CD4-positive, alpha-beta T cell (primary cell): ENCODE measurements at regions not wholly inside any gene's neighbourhood (a gene's known extent, or its start where the extent isn't known, plus 50 kb on each side); places are given as distances from the start of the nearest gene placed in this dataset.

Experiments
- ATAC-seq: fragments of 200-7000 bp; cut with Tn5 transposase; one replicate; pipeline ENCODE4 v1.10.0; 2022; ENCODE audit warnings: mild to moderate bottlenecking; ENCODE audit not compliant: poor library complexity
- CTCF ChIA-PET: fragments of 350-600 bp; sonication (Branson Sonifier 250); formaldehyde crosslinking; loops from one replicate; lab custom pipeline; 2021; ENCODE audit warnings: antibody characterized with exemption, inconsistent platforms; lab: Charles Lee
- POLR2A ChIA-PET: fragments of 350-600 bp; sonication (Branson Sonifier 250); formaldehyde crosslinking; loops from one replicate; lab custom pipeline; 2021; ENCODE audit warnings: antibody characterized with exemption, inconsistent platforms; lab: Charles Lee
- DNase-seq, 14 experiments: peaks; one replicate each; pipeline ENCODE4 v3.0.0-alpha.2; 2013 to 2020; ENCODE audit warnings: mixed read lengths in 2 of 14
- H3K27ac ChIP-seq, 2 donors: one replicate each; pipeline versions ENCODE4 v1.5.1 to v1.7.0; 2013; ENCODE audit warnings: low read length in 2 of 2, low read depth in 1 of 2, mild to moderate bottlenecking in 1 of 2
- H3K27me3 ChIP-seq, 2 experiments: 1 replicate in 1 of 2; 2 replicates in 1 of 2; pipeline versions ENCODE4 v1.6.1 to v1.7.0; 2013; ENCODE audit warnings: low read length in 2 of 2, control low read depth in 1 of 2, mild to moderate bottlenecking in 1 of 2, moderate library complexity in 1 of 2; ENCODE audit not compliant: insufficient read depth in 2 of 2, control insufficient read depth in 1 of 2
- H3K36me3 ChIP-seq: one replicate; pipeline ENCODE4 v1.6.1; 2013; ENCODE audit warnings: low read length, control low read depth; ENCODE audit not compliant: insufficient read depth
- H3K4me1 ChIP-seq: one replicate; pipeline ENCODE4 v1.6.1; 2013; ENCODE audit warnings: low read length, control low read depth; ENCODE audit not compliant: insufficient read depth
- H3K4me3 ChIP-seq: one replicate; pipeline ENCODE4 v1.5.1; 2013; ENCODE audit warnings: mild to moderate bottlenecking, low read length, moderate library complexity
- H3K9me3 ChIP-seq, 2 experiments: 1 replicate in 1 of 2; 2 replicates in 1 of 2; pipeline versions ENCODE4 v1.6.1 to v1.7.0; 2013; ENCODE audit warnings: low read length in 2 of 2, mild to moderate bottlenecking in 2 of 2, control low read depth in 1 of 2, moderate library complexity in 1 of 2; ENCODE audit not compliant: control insufficient read depth in 1 of 2, insufficient read depth in 1 of 2
- H3K27ac Mint-ChIP-seq: one replicate; pipeline ENCODE4 v1.8.0; 2020; ENCODE audit warnings: mixed read lengths
- H3K27me3 Mint-ChIP-seq: one replicate; pipeline ENCODE4 v1.8.0; 2021; ENCODE audit warnings: mixed read lengths
- H3K36me3 Mint-ChIP-seq: one replicate; pipeline ENCODE4 v1.8.0; 2021; ENCODE audit warnings: low read depth, mixed read lengths
- H3K4me1 Mint-ChIP-seq: one replicate; pipeline ENCODE4 v1.8.0; 2021; ENCODE audit warnings: low read depth, mixed read lengths
- H3K4me3 Mint-ChIP-seq: one replicate; pipeline ENCODE4 v1.8.0; 2020; ENCODE audit warnings: mild to moderate bottlenecking, mixed read lengths
- H3K9me3 Mint-ChIP-seq: one replicate; pipeline ENCODE4 v1.8.0; 2020; ENCODE audit warnings: mixed read lengths
- CTCF ChIP-seq: fragments of 200-600 bp; IDR thresholded peaks from one replicate; pipeline ENCODE4 v1.8.0; 2022; ENCODE audit warnings: antibody characterized with exemption, mild to moderate bottlenecking
- intact Hi-C, 2 experiments: fragments of 100-400 bp; cut with DNase I in 1 of 2; cut with micrococcal nuclease in 1 of 2; formaldehyde crosslinking; loops; one replicate each; pipeline versions ENCODE4 v1.15.1 to v1.9.0; 2023 to 2025; cut with DNase I, micrococcal nuclease

DNA sequence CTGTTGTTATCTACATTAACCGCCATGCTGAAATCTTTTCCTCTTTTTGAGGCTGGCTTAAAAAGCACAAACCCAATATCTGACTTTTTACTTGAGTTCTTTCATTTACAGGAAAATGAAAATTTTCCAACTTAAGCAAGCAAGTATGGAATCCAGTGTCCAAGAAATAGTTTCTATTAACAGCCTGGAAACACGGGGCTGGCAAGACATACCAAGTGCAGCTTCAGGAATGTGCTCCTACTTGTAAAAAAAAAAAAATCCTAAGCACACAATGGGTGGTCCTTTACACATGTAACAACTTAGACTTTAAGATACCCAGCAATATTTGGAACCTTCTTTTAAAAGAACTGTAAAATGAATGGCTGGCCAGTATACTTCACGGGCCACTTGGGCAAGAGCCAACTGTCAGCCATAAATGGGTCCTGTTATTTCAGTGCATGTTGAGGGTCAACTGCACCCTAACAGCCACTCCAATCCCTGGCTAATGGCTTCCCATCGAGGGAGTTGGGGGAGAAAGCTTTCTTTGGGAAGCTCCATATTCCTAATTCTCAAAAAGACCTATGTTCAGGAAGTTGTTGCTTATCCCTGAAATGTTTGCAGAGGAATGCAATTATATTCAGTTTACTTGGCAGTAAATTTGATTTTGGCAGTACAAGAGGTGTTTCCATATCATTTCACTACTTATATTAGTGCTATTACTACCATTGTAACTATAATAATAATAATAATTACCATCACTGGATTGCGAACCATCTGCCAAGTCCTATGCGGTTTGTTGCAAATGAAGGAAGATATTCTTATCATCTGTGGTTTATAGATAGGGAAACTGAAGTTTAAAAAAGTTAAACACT is 236.4 kb upstream of the TMEM72 start:
- H3K4me3 ChIP-seq: no peak overlapping the region
- H3K9me3 ChIP-seq: no peaks in the 10 kb centered on the region
- H3K27me3 ChIP-seq: no peaks in the 10 kb centered on the region
- no peaks in the 10 kb centered on the region for H3K4me1 ChIP-seq
- Mint-ChIP-seq H3K9me3 (peaks cover 2% of the 10 kb centered on the region), H3K36me3 (no peaks in the 10 kb centered on the region), H3K27ac (no peak overlapping the region), H3K27me3 (no peaks in the 10 kb centered on the region), H3K4me1 (no peaks in the 10 kb centered on the region), H3K4me3 (no peak overlapping the region)
- intact Hi-C loops: no loop called here
- POLR2A ChIA-PET: no interaction called here
- H3K27ac ChIP-seq: no peak overlapping the region
- ATAC-seq (no peak), DNase-seq (no peak)
- CTCF ChIA-PET: no interaction called here
- TF ChIP-seq CTCF: no peak
- H3K36me3 ChIP-seq: no peaks in the 10 kb centered on the region

DNA sequence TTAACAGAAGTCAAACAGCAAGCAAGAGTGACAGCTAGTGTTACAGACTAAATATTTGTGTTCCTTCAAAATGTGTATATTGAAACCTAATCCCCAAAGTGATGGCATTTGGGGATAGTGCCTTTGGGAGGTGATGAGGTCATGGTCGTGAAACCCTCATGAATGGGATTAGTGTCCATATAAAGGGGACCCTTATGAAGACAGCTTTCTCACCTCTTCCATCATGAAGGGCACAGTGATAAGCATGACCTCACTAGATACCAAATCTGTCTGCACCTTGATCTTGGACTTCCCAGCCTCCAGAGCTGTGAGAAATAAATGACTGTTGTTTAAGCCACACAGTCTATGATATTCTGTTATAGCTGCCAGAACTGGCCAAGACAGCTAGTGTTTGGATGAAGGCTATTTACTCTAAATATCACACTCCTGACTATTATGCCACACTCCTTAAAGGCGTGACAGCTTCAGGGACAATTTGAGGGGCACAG is 235.7 kb upstream of the TMEM72 start:
- DNase-seq: no peak
- Histone ChIP-seq H3K4me1 (no peaks in the 10 kb centered on the region), H3K36me3 (no peaks in the 10 kb centered on the region), H3K27me3 (no peaks in the 10 kb centered on the region), H3K27ac (no peak overlapping the region), H3K9me3 (no peaks in the 10 kb centered on the region), H3K4me3 (no peak overlapping the region)
- TF ChIP-seq CTCF: no peak
- no peak overlapping the region for H3K4me3 Mint-ChIP-seq
- no peaks in the 10 kb centered on the region for H3K27me3 Mint-ChIP-seq
- POLR2A ChIA-PET: no interaction called here
- peaks cover 2% of the 10 kb centered on the region for H3K9me3 Mint-ChIP-seq
- CTCF ChIA-PET: no interaction called here
- no peak for ATAC-seq
- no peaks in the 10 kb centered on the region for H3K4me1 Mint-ChIP-seq
- H3K36me3 Mint-ChIP-seq: no peaks in the 10 kb centered on the region
- intact Hi-C loops: no loop called here
- H3K27ac Mint-ChIP-seq: no peak overlapping the region

DNA sequence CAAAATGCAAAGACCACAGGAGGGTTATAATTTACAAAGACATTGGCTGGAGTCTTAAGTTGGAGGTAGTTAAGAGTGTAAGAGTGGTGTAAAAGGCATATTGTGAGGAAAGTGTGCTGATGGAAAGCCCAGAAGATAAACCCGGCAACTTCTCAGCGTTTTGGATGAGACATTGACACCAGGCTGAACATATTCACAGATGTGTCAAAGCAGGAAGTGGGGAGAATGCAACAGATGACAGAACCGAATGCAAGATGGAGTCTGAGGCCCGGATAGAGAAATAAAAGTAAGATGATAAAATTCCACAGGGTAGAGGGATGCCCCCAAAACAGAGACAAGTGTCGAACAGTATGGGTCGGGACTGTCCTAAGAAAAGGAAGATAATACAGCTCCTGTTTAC is 230.4 kb upstream of the TMEM72 start:
- no peaks in the 10 kb centered on the region for H3K4me1 ChIP-seq
- H3K27ac Mint-ChIP-seq: no peak overlapping the region
- H3K36me3 Mint-ChIP-seq: no peaks in the 10 kb centered on the region
- ChIA-PET POLR2A (no interaction called here), CTCF (no interaction called here)
- no peak overlapping the region for H3K27ac ChIP-seq
- no peak overlapping the region for H3K4me3 ChIP-seq
- no peaks in the 10 kb centered on the region for H3K4me1 Mint-ChIP-seq
- H3K9me3 ChIP-seq: peaks cover 0 to 3% of the 10 kb centered on the region in 2 experiments
- DNase-seq: no peak
- intact Hi-C loops: no loop called here
- no peaks in the 10 kb centered on the region for H3K27me3 ChIP-seq
- no peak for ATAC-seq
- no peaks in the 10 kb centered on the region for H3K27me3 Mint-ChIP-seq
- no peak for TF ChIP-seq CTCF
- no peak overlapping the region for H3K4me3 Mint-ChIP-seq
- H3K9me3 Mint-ChIP-seq: peaks cover 2% of the 10 kb centered on the region
- no peaks in the 10 kb centered on the region for H3K36me3 ChIP-seq
